GM18858 (cell line): ENCODE measurements at regions not wholly inside any gene's neighbourhood (a gene's known extent, or its start where the extent isn't known, plus 50 kb on each side); places are given as distances from the start of the nearest gene placed in this dataset.
"Not testable (repeated sequence)": the region's sequence is repeated elsewhere in the genome, so short reads cannot be mapped to it uniquely, and the experiment has no call there.

Experiments used
- ATAC-seq: cut with Tn5 transposase; IDR thresholded peaks from one replicate; pipeline ENCODE4 v1.9.1; 2021; ENCODE audit not compliant: unreplicated experiment

DNA sequence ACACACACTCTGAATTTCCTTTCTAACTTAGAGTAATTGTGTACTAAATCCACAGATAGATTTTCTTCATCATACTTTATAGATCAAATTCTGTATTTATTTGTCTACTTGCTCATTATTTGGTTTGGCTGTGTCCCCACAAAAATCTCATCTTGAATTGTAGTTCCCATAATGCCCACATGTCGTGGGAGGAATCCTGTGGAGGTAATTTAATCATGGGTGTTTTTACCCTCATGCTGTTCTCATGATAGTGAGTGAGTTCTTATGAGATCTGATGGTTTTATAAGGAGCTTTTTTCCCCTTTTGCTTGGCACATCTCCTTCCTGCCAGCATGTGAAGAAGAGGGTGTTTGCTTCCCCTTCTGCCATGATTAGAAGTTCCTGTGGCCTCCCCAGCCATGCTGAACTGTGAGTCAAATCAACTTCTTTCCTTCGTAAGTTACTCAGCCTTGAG, 198.3 kb upstream of the TGFBR2 start:
- no peak for ATAC-seq

- ATAC-seq = no peak
Measured at GRCh38 chr3:30418443-30418842, 188.0 kb upstream of the TGFBR2 start.

GRCh38 chr3:30421266-30421665, 185.1 kb upstream of the TGFBR2 start:
- no peak for ATAC-seq

DNA sequence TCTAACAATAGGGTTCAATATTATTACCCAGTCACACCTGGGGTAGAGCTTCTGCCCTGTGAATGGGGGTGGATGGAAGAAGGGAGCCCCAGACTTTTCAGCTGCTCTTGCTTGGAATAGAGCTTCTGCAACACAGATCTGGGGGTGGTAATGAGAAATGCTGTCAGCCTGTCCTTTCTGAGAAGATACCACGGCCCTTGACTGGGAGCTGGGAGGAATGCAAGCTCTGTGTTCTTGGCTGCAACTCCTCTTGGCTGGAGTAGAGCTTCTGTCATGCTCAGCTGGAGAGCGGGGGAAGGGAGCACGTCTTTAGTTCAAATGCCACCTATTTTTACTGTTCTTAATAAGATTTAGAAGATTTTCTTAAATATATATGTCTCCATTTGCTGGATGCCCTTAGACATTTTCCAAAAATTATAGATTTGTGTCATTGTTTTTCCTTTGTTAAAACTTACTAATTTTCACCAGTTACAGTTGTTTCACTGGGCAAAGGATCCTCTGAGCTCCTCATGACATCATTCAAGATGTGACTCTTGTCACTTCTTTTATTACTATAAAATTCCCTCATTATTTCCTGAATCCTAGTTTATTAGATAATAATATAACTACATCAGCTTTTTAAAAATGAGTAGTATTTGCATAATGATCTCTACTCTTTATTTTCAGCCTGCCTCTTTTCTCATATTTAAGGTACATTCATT, 180.0 kb upstream of the TGFBR2 start:
- no peak for ATAC-seq

DNA sequence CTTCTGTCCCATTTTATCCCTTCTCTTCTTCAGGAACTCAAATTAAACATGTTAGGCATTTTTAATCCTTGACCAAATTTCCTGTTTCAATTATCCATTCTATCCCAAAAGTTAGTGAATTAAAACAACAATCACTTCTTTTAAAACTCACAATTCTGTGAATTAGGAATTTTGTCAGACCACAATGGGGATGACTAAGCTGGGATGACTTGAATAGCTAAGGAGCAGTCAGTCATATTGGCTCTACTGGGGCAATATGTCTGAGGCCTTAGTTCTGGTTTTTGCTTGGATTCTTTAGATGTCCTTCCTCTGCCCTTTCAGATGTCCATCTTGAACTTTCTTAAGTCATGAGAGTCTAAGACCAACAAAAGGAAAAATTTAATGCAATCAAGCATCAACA, 178.2 kb upstream of the TGFBR2 start:
- no peak for ATAC-seq

- ATAC-seq = no peak
Measured at GRCh38 chr3:30435861-30436331, 170.5 kb upstream of the TGFBR2 start.

GRCh38 chr3:30437171-30437601, 169.2 kb upstream of the TGFBR2 start:
- ATAC-seq = no peak

DNA sequence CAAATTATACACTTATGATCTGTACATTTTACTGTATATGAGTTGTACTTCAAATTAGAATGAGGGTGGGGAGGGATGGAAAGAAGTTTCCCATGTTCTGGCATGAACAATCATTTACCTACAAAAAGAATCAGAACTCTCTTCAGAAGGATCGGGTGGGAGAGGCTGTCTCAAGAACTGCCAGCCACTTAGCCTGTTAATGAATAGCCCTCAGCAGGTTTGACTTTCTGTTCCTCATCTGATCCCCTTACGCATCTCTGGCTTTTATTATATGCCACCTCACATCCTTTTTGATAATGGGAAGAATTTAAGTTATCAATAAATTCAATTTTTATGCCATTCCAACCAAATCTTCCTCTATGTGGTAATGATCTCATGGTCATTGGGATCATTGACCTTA, 168.3 kb upstream of the TGFBR2 start:
- no peak for ATAC-seq

GRCh38 chr3:30439451-30440053, 166.8 kb upstream of the TGFBR2 start:
- ATAC-seq = no peak

- ATAC-seq = no peak
Measured at GRCh38 chr3:30440147-30440604, 166.2 kb upstream of the TGFBR2 start.

GRCh38 chr3:30440880-30441279, 165.5 kb upstream of the TGFBR2 start:
- no peak for ATAC-seq

GRCh38 chr3:30443756-30444673, 162.4 kb upstream of the TGFBR2 start:
- ATAC-seq = no peak

GRCh38 chr3:30448450-30449289, 157.7 kb upstream of the TGFBR2 start:
- ATAC-seq = no peak

GRCh38 chr3:30449290-30449632, 157.1 kb upstream of the TGFBR2 start:
- ATAC-seq = no peak

DNA sequence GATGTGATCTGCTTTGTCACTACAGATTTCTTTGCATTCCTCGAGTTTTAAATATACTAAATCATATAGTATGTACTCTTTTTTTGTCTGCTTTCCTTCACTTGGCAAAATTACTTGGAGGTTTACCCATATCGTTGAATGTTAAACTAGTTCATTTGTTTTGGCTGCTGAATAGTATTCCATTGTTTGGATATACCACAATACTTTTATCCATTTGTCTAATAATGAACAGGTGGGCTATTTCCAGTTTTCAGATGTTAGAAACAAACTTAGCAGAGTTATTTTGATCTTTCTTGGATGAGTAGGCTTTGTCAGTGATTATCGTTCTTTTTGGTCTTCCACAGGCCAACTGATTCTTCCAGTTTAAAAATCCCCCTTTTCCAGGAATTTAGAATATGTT, 154.0 kb upstream of the TGFBR2 start:
- no peak for ATAC-seq

GRCh38 chr3:30453360-30454039, 152.9 kb upstream of the TGFBR2 start:
- no peak for ATAC-seq

DNA sequence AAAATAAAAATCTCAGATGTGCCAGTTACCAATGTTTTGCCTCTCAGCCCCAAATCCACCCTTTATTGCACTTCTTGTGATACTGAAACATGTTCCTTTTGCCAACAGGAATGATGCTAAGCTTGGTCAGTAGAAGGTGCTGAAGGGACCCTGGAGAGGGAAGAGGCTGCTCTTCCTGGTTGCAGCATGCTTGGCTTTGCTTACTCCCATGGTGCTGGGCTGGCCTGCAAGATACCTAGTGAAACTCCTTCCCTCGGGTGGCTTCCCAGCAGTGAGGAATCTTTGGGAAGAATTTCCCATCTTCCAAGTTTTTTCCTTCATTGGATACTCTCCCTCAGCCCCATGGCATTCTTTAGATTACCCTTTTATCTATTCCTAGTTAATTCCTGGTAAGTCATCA, 151.8 kb upstream of the TGFBR2 start:
- ATAC-seq = no peak

DNA sequence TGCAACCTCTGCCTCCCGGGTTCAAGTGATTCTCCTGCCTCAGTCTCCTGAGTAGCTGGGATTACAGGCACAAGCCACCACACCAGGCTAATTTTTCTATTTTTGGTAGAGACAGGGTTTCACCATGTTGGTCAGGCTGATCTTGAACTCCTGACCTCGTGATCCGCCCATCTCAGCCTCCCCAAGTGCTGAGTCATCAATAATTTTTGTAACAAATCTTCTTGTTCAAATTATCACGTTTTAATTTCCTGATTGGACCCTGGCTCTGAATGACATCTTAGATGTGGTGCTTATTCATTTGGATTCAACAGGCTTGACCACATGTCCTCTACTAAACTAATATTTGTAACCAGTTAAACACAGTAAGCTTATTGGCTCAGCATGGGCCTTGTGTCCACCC, 151.3 kb upstream of the TGFBR2 start:
- not testable (repeated sequence) for ATAC-seq

GRCh38 chr3:30455840-30456239, 150.6 kb upstream of the TGFBR2 start:
- no peak for ATAC-seq

DNA sequence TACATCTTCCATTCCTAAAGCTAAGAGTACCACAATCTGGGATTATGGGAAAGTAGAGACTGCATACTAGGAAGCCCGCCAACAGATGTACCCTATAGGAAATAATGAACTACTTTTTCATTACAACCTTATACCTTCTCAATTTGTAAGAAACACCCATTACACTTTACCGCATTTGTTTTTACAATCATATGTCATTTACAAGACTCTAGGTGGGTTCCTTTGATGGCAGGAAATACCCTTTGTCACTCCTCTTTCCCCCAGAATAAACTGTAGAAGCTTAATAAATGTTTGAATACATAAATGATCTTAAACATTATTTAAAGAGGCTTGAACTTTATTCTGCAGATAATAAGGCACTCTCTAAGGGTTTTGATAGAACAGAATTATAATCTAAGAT, 150.1 kb upstream of the TGFBR2 start:
- no peak for ATAC-seq
